ENCODE measurements at regions not wholly inside any gene's neighbourhood (a gene's known extent, or its start where the extent isn't known, plus 50 kb on each side); places are given as distances from the start of the nearest gene placed in this dataset.
A peak's percentile ranks its signal among the peaks of the same experiment; 100 is the strongest.
"Not testable (repeated sequence)": the region's sequence is repeated elsewhere in the genome, so short reads cannot be mapped to it uniquely, and the experiment has no call there.

GRCh38 chr3:94822298-94822697 lies 759.4 kb downstream of the NSUN3 start:
- H3K4me3 Mint-ChIP-seq: no peak overlapping the region
- H3K36me3 Mint-ChIP-seq (ENCODE audit: low read depth): no peaks in the 10 kb centered on the region
- H3K9me3 Mint-ChIP-seq: no peaks in the 10 kb centered on the region
- no peak overlapping the region for H3K27ac Mint-ChIP-seq
- no peak for DNase-seq
- intact Hi-C loops (cut with micrococcal nuclease): no loop called here
- no peaks in the 10 kb centered on the region for H3K27me3 Mint-ChIP-seq
- H3K4me1 Mint-ChIP-seq: no peaks in the 10 kb centered on the region

GRCh38 chr3:94846251-94846650 lies 783.4 kb downstream of the NSUN3 start:
- H3K27me3 Mint-ChIP-seq; H3K9me3 Mint-ChIP-seq; DNase-seq; H3K4me1 Mint-ChIP-seq; H3K4me3 Mint-ChIP-seq; H3K36me3 Mint-ChIP-seq (ENCODE audit: low read depth); intact Hi-C loops (cut with micrococcal nuclease); H3K27ac Mint-ChIP-seq: not testable (repeated sequence)

- no peaks in the 10 kb centered on the region for H3K4me1 Mint-ChIP-seq
- no peaks in the 10 kb centered on the region for H3K36me3 Mint-ChIP-seq (ENCODE audit: low read depth)
- no peak overlapping the region for H3K4me3 Mint-ChIP-seq
- intact Hi-C loops (cut with micrococcal nuclease): loop anchor here (5.0 kb wide), 1 partner anchor 1950 kb away; the partner anchor contains the start of gene EPHA6
- DNase-seq: no peak
- H3K9me3 Mint-ChIP-seq: no peaks in the 10 kb centered on the region
- no peaks in the 10 kb centered on the region for H3K27me3 Mint-ChIP-seq
- H3K27ac Mint-ChIP-seq: no peak overlapping the region
These were observed 799.8 kb downstream of the NSUN3 start for GRCh38 chr3:94862703-94863102.

GRCh38 chr3:94869059-94869547 lies 806.2 kb downstream of the NSUN3 start:
- Mint-ChIP-seq H3K9me3 (no peaks in the 10 kb centered on the region), H3K27me3 (no peaks in the 10 kb centered on the region), H3K27ac (no peak overlapping the region), H3K36me3 (ENCODE audit: low read depth) (no peaks in the 10 kb centered on the region), H3K4me1 (no peaks in the 10 kb centered on the region), H3K4me3 (no peak overlapping the region)
- intact Hi-C loops (cut with micrococcal nuclease): no loop called here
- DNase-seq: no peak

GRCh38 chr3:94873751-94874150 lies 810.9 kb downstream of the NSUN3 start:
- Mint-ChIP-seq H3K4me3 (no peak overlapping the region), H3K4me1 (no peaks in the 10 kb centered on the region), H3K9me3 (no peaks in the 10 kb centered on the region), H3K27ac (no peak overlapping the region), H3K27me3 (no peaks in the 10 kb centered on the region), H3K36me3 (ENCODE audit: low read depth) (no peaks in the 10 kb centered on the region)
- intact Hi-C loops (cut with micrococcal nuclease): no loop called here
- no peak for DNase-seq

- Mint-ChIP-seq H3K27me3 (no peaks in the 10 kb centered on the region), H3K9me3 (no peaks in the 10 kb centered on the region), H3K4me1 (no peaks in the 10 kb centered on the region), H3K36me3 (ENCODE audit: low read depth) (no peaks in the 10 kb centered on the region), H3K4me3 (no peak overlapping the region), H3K27ac (no peak overlapping the region)
- intact Hi-C loops (cut with micrococcal nuclease): no loop called here
- no peak for DNase-seq
These were observed 812.3 kb downstream of the NSUN3 start for GRCh38 chr3:94875149-94875548.

GRCh38 chr3:94887065-94887464 lies 824.2 kb downstream of the NSUN3 start:
- Mint-ChIP-seq H3K36me3 (ENCODE audit: low read depth) (no peaks in the 10 kb centered on the region), H3K4me1 (no peaks in the 10 kb centered on the region), H3K9me3 (peaks cover 8% of the 10 kb centered on the region), H3K27ac (no peak overlapping the region), H3K27me3 (no peaks in the 10 kb centered on the region), H3K4me3 (no peak overlapping the region)
- intact Hi-C loops (cut with micrococcal nuclease): no loop called here
- DNase-seq: no peak

GRCh38 chr3:94896994-94897393 lies 834.1 kb downstream of the NSUN3 start:
- no peak for DNase-seq
- no peaks in the 10 kb centered on the region for H3K27me3 Mint-ChIP-seq
- no peak overlapping the region for H3K4me3 Mint-ChIP-seq
- no peaks in the 10 kb centered on the region for H3K36me3 Mint-ChIP-seq (ENCODE audit: low read depth)
- H3K27ac Mint-ChIP-seq: no peak overlapping the region
- intact Hi-C loops (cut with micrococcal nuclease): no loop called here
- H3K4me1 Mint-ChIP-seq: no peaks in the 10 kb centered on the region
- H3K9me3 Mint-ChIP-seq: no peaks in the 10 kb centered on the region

- intact Hi-C loops (cut with micrococcal nuclease): no loop called here
- Mint-ChIP-seq H3K4me1 (no peaks in the 10 kb centered on the region), H3K36me3 (ENCODE audit: low read depth) (no peaks in the 10 kb centered on the region), H3K9me3 (no peaks in the 10 kb centered on the region), H3K4me3 (no peak overlapping the region), H3K27ac (no peak overlapping the region), H3K27me3 (no peaks in the 10 kb centered on the region)
- no peak for DNase-seq
These were observed 841.4 kb downstream of the NSUN3 start for GRCh38 chr3:94904156-94904674.

- Mint-ChIP-seq H3K27me3 (no peaks in the 10 kb centered on the region), H3K9me3 (peaks cover 3% of the 10 kb centered on the region), H3K4me3 (no peak overlapping the region), H3K4me1 (no peaks in the 10 kb centered on the region), H3K36me3 (ENCODE audit: low read depth) (no peaks in the 10 kb centered on the region), H3K27ac (no peak overlapping the region)
- DNase-seq: no peak
- intact Hi-C loops (cut with micrococcal nuclease): no loop called here
These were observed 846.9 kb downstream of the NSUN3 start for GRCh38 chr3:94909726-94910125.

- DNase-seq: no peak
- H3K9me3 Mint-ChIP-seq: peaks cover 3% of the 10 kb centered on the region
- no peaks in the 10 kb centered on the region for H3K4me1 Mint-ChIP-seq
- H3K27ac Mint-ChIP-seq: no peak overlapping the region
- no peak overlapping the region for H3K4me3 Mint-ChIP-seq
- no peaks in the 10 kb centered on the region for H3K27me3 Mint-ChIP-seq
- no peaks in the 10 kb centered on the region for H3K36me3 Mint-ChIP-seq (ENCODE audit: low read depth)
- intact Hi-C loops (cut with micrococcal nuclease): no loop called here
These were observed 849.8 kb downstream of the NSUN3 start for GRCh38 chr3:94912656-94913055.

GRCh38 chr3:94927175-94927574 lies 864.3 kb downstream of the NSUN3 start:
- Mint-ChIP-seq H3K36me3 (ENCODE audit: low read depth) (no peaks in the 10 kb centered on the region), H3K27me3 (no peaks in the 10 kb centered on the region), H3K9me3 (no peaks in the 10 kb centered on the region), H3K4me1 (no peaks in the 10 kb centered on the region), H3K27ac (no peak overlapping the region), H3K4me3 (no peak overlapping the region)
- intact Hi-C loops (cut with micrococcal nuclease): no loop called here
- DNase-seq: no peak

- no peak overlapping the region for H3K4me3 Mint-ChIP-seq
- no peaks in the 10 kb centered on the region for H3K4me1 Mint-ChIP-seq
- H3K36me3 Mint-ChIP-seq (ENCODE audit: low read depth): no peaks in the 10 kb centered on the region
- no peak overlapping the region for H3K27ac Mint-ChIP-seq
- H3K9me3 Mint-ChIP-seq: no peaks in the 10 kb centered on the region
- DNase-seq: peak; percentile 64
- intact Hi-C loops (cut with micrococcal nuclease): no loop called here
- H3K27me3 Mint-ChIP-seq: no peaks in the 10 kb centered on the region
These were observed 866.1 kb downstream of the NSUN3 start for GRCh38 chr3:94928921-94929320.

GRCh38 chr3:94935738-94936580 lies 873.1 kb downstream of the NSUN3 start:
- no peaks in the 10 kb centered on the region for H3K36me3 Mint-ChIP-seq (ENCODE audit: low read depth)
- DNase-seq: no peak
- H3K27me3 Mint-ChIP-seq: no peaks in the 10 kb centered on the region
- no peak overlapping the region for H3K4me3 Mint-ChIP-seq
- H3K27ac Mint-ChIP-seq: no peak overlapping the region
- intact Hi-C loops (cut with micrococcal nuclease): no loop called here
- H3K4me1 Mint-ChIP-seq: no peaks in the 10 kb centered on the region
- peaks cover 5% of the 10 kb centered on the region for H3K9me3 Mint-ChIP-seq
